Hypothalamus (tissue), 51 donors: ENCODE measurements at regions not wholly inside any gene's neighbourhood (a gene's known extent, or its start where the extent isn't known, plus 50 kb on each side); places are given as distances from the start of the nearest gene placed in this dataset.

Experiments used
- DNase-seq, 51 donors: peaks; one replicate each; lab custom pipeline; 2025; lab: John Stamatoyannopoulos, UW

DNA sequence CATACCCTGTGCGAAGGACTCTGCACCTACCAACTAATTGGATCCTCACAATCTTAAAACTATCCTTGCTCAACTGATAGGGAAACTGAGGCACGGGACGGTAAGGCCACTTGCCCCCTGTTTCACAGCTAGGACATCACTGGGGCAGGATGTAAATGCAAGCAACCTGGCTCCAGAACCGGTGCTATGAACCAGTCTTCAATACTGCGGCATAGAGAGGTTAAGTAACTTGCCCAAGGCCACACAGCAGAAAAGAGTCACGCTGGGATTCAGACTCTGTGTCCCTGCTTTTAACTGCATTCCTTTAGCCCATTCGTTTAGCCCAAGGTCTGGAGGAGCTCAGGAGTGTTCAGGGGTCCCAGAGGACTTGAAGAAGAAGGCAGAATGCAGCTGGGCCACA, 76.1 kb downstream of the NCOR2 start:
- DNase-seq, result no peak

- peak in 25 of 51 donors; percentile 11 to 82 (median 52) for DNase-seq
Measured at GRCh38 chr12:124490584-124491305, 76.7 kb downstream of the NCOR2 start.

DNA sequence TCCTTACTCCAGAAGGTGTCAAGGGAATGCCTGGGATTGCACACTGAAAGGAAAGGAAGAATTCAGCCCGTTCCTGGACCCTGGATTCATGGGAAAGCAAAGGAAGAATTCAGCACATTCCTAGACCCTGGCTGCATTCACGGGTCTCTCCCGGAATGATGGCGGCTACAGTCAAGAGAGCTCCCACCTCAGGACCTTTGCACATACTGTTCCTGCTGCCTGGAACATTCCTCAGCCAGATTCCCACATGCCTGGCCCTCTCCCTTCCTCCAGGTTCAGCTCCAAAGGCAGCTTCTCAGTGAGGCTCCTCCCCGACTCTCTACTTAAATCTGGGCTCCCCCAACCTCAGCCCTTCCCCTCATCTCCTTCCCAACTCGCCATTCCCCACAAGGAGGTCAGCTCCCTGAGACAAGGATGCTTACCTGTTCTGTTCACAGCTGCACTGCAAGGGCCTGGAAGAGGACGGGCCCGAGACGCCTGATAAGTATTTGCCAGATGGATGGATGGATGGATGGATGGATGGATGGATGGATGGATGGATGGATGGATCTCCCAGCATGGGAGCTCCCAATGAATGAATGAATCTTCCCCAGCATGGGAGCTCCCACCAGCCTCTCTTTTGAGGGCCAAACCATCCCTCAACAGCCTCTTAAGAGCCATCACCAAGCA, 77.4 kb downstream of the NCOR2 start:
- no peak for DNase-seq

- DNase-seq, result no peak
Measured at GRCh38 chr12:124489220-124489619, 78.2 kb downstream of the NCOR2 start.

GRCh38 chr12:124488520-124488919, 78.9 kb downstream of the NCOR2 start:
- DNase-seq, result peak in 1 of 51 donors; percentile 50

DNA sequence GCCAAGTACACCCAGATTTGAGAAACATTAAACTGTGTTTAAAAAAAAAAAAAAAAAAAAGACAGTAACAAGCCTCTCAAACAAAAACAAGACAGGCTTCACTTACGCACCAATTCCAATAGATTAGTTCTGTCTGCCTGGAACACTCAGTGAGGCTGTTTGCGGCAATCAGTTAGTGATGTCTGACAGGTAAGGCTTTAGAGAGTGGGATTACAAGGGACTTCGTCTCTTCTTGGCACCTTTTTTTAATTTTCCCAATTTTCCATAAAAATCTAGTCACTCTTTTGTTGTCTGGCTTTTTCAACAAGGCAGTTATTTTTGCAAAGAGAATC, 79.6 kb downstream of the NCOR2 start:
- DNase-seq, result no peak

DNA sequence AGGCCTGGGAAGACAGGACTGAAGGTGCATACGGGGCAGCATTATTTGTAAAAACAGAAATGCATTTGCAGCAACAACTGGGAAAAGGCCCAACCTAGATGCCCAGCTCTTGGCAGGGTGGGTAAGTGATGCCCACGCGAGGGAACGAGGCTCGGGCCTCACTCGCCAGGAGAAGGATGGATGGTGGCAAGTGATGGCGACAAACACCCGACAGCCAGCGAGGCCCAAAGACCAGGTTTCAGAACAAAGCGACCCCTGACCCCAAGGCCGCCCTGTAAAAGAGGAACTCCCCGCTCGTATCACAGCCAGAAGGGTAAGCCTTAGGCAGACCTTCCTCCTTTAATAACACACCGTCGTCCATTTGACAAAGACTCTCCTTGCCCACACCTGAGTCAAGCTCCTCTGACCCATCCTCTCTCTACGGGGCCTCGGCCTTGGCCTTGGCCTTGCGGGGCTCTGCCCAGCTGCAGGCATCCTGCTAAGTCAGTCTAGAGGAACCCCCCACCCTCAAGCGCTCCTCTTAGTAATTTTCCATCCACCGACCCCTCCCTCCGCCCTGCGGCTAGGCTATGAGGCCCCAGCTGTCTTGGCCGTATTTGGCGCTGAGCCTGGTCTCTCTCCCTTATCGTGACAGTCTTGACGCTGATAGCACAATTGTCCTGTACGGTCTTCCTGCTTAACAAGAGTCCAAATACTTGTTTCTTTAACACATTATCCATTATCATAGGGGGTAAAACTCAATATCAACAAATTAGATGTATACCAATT, 80.2 kb downstream of the NCOR2 start:
- peak in 10 of 51 donors; percentile 15 to 56 (median 42) for DNase-seq

DNA sequence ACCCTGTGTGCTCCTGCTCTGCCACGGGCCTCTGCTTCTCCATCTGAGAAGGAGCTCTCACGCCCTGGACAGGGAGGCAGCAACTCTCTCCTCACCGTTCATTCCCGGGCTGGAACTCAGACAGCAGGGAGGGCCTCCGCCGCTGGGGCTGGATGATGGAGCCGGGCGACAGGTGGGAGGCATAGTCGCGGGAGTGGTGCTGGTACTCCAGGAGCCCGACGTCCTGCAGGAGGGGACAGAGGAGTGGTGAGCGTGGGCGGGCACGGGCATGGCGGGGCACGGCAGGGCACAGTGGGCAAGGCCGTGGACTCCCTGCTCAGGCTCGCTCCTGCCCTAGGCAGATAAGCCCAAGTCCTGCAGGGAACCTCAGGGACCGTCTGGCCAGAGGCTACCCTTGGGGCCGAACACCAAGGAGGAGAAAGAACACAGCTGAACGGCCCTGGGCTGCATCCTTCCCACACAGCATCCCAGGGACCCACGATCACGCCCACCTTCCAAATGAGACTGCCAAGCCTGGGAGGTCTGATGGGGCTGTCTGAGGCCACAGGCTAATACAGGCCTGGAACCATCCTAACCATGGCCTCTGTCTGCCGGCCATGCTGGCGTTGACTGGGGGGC, 81.0 kb downstream of the NCOR2 start:
- no peak for DNase-seq

- no peak for DNase-seq
Measured at GRCh38 chr12:124485371-124485770, 82.0 kb downstream of the NCOR2 start.

- no peak for DNase-seq
Measured at GRCh38 chr12:124484526-124484953, 82.9 kb downstream of the NCOR2 start.

DNA sequence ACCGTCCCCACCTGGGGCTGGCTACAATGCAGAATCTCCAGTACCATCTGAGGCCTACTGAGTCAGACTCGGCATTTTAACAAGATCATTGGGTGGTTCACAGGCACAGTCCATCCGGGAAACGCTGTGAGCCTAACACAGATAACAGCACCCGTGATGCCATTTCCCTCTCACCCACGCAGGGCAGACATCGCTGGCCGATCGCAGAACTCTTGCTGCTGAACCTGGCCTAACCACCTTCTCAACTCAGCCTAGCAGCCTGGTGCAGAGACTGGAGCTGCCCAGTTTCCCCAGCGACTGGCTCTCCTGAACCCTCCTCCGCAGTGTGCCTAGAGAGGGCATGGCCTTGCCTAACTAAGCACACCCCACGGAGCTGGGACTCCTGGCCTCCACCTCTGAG, 83.3 kb downstream of the NCOR2 start:
- DNase-seq, result no peak

DNA sequence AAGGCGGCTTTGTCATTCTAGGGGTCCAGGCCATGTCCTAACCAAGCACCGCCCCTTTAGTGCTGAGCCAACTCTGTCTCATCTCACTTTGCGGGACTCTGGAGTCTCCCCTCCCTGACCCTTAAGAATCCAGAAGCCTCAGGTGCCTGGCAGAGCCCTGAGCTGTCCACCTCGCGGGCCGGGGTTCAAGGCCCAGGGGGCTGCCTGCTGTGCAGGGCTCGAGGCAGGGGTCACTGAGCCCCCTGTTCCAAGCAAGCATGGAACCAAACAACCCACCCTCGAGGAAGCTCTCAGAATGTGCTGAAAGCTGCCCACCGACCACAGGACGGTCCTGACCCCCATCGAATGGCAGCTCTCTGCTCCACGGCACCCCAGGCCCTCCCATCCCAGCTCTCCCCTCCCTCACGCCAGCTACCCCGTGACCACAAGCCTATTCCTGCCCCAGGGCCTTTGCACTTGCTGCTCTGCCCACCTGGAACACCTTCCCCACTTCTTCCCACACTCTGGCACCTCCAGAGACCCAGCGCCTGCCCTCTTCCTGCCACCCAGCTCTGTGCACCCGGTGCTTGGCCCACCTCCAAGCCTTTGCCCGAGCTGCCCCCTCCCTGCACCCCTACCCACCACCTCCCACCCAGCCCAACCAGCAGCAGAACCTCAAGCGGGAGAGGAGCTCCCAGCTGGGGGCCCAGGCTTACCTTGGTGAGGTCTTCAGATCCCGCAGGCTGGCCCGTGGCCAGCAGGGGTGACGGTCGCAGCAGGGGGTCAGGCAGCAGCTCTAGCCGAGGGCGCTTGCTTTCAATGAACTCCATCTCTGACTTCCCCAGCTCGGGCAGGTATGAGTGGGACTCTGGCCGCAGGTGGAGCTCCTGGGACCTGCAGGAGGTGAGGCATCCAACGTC, 84.3 kb downstream of the NCOR2 start:
- no peak for DNase-seq

DNA sequence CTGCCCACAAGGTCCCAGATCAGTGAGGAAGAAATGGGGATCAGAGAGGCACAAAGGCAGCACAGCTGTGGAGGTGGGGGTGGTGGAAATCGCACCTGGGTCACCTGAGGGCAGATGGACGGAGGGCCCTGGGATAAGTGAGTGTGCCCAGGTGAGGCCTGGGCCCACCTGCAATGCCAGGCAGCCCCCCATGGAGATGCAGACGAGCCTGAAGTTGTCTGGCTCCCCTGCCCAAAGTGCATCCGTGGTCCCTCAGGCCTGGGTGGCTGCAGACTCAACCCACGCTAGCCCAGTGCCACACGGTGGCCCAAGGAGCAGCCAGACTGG, 84.9 kb downstream of the NCOR2 start:
- DNase-seq, result no peak

GRCh38 chr12:124481772-124482566, 85.4 kb downstream of the NCOR2 start:
- DNase-seq, result no peak

DNA sequence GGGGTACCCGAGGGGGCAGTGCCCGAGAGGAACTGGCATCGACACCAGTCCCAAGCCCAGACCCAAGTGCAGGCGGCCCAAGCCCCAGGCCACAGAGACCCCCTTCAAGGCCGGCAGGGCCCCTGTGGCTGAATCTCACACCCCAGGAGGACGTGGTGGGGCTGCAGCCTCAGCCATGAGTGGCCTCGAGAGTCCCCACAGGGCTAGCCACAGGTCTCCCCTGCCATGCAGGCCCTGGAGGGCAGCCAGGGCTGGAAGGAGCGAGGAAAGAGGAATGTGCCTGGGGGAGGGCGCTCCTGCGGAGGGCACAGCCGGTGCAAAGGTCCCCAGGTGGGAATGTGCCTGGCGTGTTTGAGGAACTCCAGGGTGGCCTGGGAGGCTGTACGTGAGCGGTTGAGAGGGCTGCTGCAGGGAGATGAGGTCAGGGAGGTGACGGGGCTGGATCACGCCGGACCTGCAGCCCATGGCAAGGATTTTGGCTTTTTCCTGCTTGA, 86.1 kb downstream of the NCOR2 start:
- no peak for DNase-seq

- peak in 10 of 51 donors; percentile 11 to 67 (median 24) for DNase-seq
Measured at GRCh38 chr12:124480469-124481256, 86.7 kb downstream of the NCOR2 start.

DNA sequence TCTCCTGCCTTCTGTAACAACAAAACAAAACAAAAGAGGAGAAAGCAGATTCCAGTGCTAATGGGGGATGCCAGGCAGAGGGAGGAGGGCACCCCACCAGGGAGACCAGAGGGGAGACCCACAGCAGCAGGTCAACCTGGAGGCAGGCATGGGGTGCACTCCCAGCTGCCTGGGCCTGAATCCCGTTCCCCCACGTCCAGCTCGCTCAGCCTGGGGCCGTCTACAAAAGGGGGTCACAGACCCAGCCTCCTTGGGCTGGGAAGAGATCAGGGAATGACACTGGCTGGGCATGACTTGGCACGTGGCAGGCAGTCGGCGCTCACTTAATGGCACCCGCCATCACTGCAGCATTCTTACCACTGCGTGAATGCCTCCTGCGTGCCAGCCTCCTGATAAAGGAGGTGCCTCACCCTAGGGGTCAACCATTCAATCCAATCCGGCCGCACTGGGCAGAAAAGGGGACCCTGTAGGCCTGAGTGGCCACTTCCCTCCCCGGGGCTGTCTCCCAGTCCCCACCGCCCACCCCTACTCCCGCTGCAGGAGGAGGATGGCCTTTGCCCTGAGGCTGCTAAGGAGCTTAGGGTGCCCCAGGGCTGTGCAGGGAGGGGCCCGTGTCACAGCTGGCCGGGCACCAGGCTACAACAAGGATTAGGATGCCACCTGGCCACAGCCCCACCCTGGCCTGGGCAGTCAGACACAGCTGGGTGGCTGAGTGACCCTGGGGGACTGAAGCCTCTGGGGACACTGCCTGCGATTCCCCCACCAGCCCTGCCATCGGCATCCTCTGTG, 87.5 kb downstream of the NCOR2 start:
- DNase-seq, result no peak
